Type B pancreatic cell (in vitro differentiated cells): ENCODE measurements at regions not wholly inside any gene's neighbourhood (a gene's known extent, or its start where the extent isn't known, plus 50 kb on each side); places are given as distances from the start of the nearest gene placed in this dataset.

Experiments
- DNase-seq: peaks from one replicate; pipeline ENCODE4 v3.0.0; 2021; ENCODE audit warnings: mixed read lengths; ENCODE audit not compliant: unreplicated experiment; ENCODE audit errors: extremely low spot score
- H3K27ac Mint-ChIP-seq: 2 replicates; pipeline ENCODE4 v1.8.0; 2021; ENCODE audit warnings: mild to moderate bottlenecking, mixed read lengths
- H3K27me3 Mint-ChIP-seq: 2 replicates; pipeline ENCODE4 v1.8.0; 2021; ENCODE audit warnings: mixed read lengths
- H3K36me3 Mint-ChIP-seq: 2 replicates; pipeline ENCODE4 v1.8.0; 2021; ENCODE audit warnings: mixed read lengths
- H3K4me1 Mint-ChIP-seq: one replicate; pipeline ENCODE4 v1.8.0; 2021; ENCODE audit warnings: mixed read lengths; ENCODE audit not compliant: unreplicated experiment
- H3K4me3 Mint-ChIP-seq: 2 replicates; pipeline ENCODE4 v1.8.0; 2021; ENCODE audit warnings: mild to moderate bottlenecking, mixed read lengths
- H3K9me3 Mint-ChIP-seq: 2 replicates; pipeline ENCODE4 v1.8.0; 2021; ENCODE audit warnings: mixed read lengths
- TF ChIP-seq, protein P1 (sequence below): fragments of 200-600 bp; sonication (generic); conservative IDR thresholded peaks from 2 replicates; pipeline ENCODE4 v1.5.0; 2021; ENCODE audit warnings: antibody characterized with exemption, mild to moderate bottlenecking

DNA sequence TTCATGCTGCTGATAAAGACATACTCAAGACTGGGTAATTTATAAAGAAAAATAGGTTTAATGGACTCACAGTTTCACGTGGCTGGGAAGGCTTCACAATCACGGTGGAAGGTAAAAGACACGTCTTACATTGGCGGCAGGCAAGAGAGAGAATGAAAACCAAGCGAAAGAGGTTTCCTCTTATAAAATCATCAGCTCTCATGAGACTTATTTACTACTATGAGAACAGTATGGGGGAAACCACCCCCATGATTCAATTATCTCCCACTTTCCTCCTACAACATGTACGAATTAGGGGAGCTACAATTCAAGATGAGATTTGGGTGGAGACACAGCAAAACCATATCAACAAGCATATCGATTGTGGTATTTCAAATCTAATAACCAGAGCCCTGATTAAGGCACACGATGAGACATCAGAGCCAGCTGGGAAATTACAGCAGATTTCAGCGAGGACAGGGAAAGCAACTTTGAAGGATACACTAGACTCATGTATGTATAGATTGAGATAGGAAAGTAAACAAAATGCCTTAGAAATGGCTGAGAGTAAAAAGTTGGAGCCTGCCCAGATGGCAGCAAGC, 129.8 kb upstream of the GJE1 start:
- no peaks in the 10 kb centered on the region for H3K36me3 Mint-ChIP-seq
- no peak overlapping the region for H3K27ac Mint-ChIP-seq
- TF ChIP-seq, protein P1, sequence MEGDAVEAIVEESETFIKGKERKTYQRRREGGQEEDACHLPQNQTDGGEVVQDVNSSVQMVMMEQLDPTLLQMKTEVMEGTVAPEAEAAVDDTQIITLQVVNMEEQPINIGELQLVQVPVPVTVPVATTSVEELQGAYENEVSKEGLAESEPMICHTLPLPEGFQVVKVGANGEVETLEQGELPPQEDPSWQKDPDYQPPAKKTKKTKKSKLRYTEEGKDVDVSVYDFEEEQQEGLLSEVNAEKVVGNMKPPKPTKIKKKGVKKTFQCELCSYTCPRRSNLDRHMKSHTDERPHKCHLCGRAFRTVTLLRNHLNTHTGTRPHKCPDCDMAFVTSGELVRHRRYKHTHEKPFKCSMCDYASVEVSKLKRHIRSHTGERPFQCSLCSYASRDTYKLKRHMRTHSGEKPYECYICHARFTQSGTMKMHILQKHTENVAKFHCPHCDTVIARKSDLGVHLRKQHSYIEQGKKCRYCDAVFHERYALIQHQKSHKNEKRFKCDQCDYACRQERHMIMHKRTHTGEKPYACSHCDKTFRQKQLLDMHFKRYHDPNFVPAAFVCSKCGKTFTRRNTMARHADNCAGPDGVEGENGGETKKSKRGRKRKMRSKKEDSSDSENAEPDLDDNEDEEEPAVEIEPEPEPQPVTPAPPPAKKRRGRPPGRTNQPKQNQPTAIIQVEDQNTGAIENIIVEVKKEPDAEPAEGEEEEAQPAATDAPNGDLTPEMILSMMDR, result no peak
- H3K27me3 Mint-ChIP-seq, result no peaks in the 10 kb centered on the region
- no peak overlapping the region for H3K4me3 Mint-ChIP-seq
- no peak for DNase-seq
- no peaks in the 10 kb centered on the region for H3K4me1 Mint-ChIP-seq
- H3K9me3 Mint-ChIP-seq, result peaks cover 8% of the 10 kb centered on the region

DNA sequence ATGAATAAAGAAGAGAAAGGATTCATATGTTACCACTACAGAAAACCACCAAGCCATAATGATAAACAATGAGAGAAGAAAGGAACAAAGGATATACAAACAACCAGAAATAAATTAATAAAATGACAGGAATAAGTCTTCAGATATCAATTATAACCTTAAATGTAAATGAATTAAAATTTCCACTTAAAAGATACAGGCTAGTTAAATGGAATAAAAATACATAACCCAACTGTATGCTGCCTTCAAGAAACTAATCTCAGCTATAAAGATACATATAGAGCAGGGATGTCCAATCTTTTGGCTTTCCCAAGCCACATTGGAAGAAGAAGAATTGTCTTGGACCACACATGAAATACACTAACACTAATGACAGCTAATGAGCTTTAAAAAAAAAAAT, 135.9 kb upstream of the GJE1 start:
- no peak for DNase-seq
- Mint-ChIP-seq H3K27me3 (no peaks in the 10 kb centered on the region), H3K36me3 (no peaks in the 10 kb centered on the region), H3K27ac (no peak overlapping the region), H3K9me3 (peaks cover 18% of the 10 kb centered on the region), H3K4me1 (no peaks in the 10 kb centered on the region), H3K4me3 (no peak overlapping the region)
- TF ChIP-seq, protein P1, result no peak

DNA sequence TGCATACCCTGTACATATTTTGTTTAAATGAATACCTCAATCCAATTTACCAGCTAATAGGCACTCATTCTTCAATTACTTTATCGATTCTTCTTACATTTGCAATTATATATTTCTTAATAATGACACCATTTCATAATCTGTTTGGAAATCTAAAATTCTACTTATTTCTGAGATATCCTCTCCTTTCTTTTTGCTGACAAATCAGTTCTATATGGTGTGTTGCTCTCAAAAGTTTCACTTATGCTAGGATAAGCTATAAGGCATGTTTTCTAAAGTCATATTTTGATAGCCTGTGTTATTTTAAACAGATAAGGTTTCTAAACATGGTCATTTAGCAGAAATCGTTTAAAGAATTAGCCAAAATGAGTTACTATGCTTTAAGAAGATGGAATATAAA, 140.6 kb upstream of the GJE1 start:
- Mint-ChIP-seq H3K9me3 (peaks cover 10% of the 10 kb centered on the region), H3K27me3 (no peaks in the 10 kb centered on the region), H3K27ac (no peak overlapping the region), H3K4me3 (no peak overlapping the region), H3K4me1 (no peaks in the 10 kb centered on the region), H3K36me3 (no peaks in the 10 kb centered on the region)
- DNase-seq, result no peak
- TF ChIP-seq, protein P1, result no peak

DNA sequence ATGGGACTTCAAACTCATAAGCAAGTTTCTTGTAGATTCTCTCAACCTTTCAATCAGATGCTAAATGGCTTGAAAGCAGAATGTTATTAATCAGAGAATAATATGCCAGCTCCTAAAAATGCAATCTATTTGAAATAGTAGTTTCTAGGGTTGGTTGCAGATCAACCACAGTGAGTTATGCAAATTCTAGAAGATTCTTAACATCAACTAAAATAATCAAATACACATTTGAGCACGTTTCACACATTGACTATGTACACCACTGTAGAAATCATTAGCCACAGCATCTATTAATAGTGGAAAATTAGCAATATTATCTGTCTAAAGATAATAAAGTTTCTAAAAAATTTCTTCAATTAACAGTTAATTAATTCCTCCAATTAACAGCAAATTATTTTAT, 141.9 kb upstream of the GJE1 start:
- Mint-ChIP-seq H3K4me3 (no peak overlapping the region), H3K4me1 (no peaks in the 10 kb centered on the region), H3K27ac (no peak overlapping the region), H3K36me3 (no peaks in the 10 kb centered on the region), H3K9me3 (peaks cover 5% of the 10 kb centered on the region), H3K27me3 (no peaks in the 10 kb centered on the region)
- TF ChIP-seq, protein P1, result no peak
- no peak for DNase-seq

DNA sequence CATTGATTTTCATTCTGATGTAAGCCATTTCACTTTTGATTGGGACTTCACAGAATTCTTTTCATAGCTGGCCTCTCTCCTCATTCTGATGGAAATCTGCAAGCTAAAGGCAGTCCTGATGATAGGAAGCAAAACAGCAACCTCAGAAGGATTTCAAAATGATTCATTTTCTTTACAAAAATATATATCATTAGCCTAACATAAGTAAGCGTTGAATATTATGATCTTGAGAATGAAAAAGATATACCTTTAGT, 143.1 kb upstream of the GJE1 start:
- Mint-ChIP-seq H3K4me1 (peaks cover 2% of the 10 kb centered on the region), H3K36me3 (no peaks in the 10 kb centered on the region), H3K27me3 (no peaks in the 10 kb centered on the region), H3K27ac (no peak overlapping the region), H3K4me3 (no peak overlapping the region), H3K9me3 (no peaks in the 10 kb centered on the region)
- TF ChIP-seq, protein P1, result no peak
- DNase-seq, result no peak
